GM19397 (cell line): ENCODE measurements at regions not wholly inside any gene's neighbourhood (a gene's known extent, or its start where the extent isn't known, plus 50 kb on each side); places are given as distances from the start of the nearest gene placed in this dataset.
"Not testable (repeated sequence)": the region's sequence is repeated elsewhere in the genome, so short reads cannot be mapped to it uniquely, and the experiment has no call there.

ENCODE experiments used
- ATAC-seq: cut with Tn5 transposase; IDR thresholded peaks from one replicate; pipeline ENCODE4 v1.9.1; 2021; ENCODE audit warnings: mild to moderate bottlenecking, moderate library complexity; ENCODE audit not compliant: unreplicated experiment

DNA sequence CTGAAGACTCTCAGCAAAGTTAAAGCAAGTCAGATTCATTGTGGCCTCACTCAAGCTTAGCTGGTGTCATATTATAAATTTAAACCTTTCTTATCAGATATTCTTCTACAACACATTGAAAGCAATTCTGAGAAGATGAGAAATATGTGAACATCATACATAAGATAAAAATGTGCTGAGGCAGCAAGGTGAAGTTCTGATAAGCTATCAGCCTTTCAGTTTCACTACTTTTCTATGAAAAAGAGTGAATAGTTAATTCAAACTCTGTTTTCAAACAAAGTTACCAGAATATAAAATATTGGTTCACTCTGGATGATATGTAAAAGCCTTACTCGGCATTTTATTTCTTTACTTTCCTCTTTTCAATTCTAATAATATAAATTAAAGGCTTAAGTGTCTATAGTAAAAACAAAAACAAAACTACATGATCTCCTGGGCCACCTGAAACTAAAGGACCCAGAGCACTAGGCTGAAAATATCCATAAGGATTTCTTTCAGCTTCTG lies 824.4 kb downstream of the MTRR start:
- ATAC-seq = no peak

DNA sequence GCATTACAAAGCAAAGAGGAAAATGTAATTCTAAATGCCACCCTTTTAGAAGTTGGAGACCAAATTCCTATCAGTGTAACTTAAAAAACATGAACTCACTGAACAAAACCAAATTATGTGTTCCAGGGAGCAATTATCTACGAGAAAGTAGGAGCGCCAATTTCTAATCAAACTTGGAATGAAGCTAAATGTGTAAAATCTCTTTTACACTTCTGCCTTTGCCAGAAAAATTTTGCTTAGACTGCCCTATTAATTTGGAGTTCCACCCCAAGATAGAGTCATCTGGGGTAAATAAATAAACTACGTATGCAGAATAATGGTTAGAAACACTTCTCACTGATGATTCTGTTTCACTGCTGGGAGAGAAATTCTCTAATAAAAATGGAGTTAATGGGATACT lies 825.6 kb downstream of the MTRR start:
- no peak for ATAC-seq

DNA sequence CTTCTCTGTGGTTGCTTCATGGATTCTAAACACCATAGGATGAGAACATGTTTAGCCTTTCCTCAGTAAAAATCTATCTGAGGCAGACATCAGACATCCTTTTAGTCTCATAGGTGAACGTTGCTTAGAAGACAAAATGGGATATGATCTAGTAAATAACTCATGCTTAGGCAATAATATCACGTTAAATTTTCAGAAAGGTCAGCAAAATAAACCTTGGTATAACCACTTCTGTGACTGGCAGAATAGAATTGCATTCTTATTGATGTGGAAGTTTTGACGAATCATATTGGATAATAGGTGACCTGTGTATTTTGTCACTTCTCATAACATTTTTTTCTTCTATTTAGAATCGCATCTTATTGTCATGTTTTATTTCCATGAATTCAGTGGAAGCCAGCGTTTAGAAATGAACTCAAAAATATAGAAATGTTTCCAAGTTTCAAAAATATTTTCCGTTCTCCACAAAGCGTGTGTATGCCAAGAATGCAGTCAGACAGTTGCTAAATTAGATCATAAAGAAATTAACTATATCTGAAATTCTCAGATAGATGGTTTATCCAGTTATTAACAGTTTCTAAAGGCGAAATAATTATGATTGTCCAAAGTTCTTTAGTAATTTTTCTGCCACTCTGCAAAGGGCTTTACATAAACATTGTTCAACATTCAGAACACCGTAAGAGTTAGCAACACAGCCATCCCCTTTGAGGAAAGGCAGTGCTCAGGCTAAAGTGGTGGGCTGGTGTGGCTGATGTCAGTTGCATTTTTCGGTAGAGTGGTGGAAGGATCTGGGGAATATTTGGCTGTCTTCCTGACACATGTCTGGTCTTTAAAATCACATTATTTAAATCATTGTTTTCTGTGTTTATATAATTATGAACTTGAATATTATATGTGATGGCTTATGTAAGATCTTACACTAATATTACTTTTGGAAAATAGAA lies 827.2 kb downstream of the MTRR start:
- no peak for ATAC-seq

DNA sequence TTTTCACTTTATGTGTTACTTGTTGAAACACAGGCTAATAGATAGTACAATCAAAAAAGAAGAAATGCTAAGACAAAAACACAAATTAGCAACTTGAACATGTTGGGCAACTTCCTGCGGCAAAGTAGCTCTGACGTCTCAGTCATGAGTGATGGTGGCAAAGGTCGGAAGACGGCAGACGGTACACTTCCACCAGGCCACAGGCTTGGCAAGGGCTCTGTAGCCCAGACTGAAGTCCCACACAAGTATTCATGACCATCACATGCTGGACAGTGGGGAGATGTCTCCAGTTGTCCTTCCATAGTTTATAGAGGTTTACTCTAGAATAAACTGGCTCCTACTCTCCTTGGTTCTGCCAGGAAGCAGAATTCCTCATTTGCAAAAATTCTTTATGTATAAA lies 831.3 kb downstream of the MTRR start:
- no peak for ATAC-seq

DNA sequence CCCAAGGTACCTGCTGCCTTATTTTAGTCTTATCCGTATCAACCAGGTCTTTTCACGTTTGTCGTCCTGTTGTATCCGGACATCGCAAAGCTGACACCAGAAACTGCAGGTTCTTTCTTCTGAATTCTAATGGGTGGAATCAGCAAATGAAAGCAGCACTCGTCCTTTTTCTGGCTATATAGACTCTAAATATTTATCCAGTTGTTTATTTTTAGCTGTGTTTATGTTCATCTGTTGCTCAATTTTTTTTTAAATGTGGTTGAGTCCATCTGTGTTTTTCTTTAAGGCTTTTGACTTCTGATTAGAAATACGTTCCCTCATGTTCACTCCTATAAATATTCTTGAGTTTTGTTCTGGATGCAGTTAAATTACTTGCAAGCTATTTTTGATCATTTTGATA lies 831.7 kb downstream of the MTRR start:
- no peak for ATAC-seq

DNA sequence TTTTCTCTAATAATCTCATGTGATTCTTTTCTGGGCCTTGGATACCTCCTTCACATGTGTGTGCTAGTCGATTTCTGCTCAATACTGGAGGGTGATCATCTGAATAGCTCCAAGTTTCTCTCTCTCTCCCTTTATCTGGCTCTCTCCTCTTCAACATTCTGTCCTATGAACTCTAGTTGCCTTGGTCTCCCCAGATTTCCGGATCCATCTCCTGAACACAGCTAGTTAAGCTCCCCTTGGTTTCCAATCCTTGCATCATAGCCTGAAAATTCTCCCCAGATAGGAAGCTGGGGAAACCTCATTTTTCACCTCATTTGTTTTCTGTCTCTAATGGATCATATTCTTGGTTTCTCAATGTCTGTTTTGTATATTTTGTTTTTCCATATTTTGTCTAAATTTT lies 832.3 kb downstream of the MTRR start:
- no peak for ATAC-seq

DNA sequence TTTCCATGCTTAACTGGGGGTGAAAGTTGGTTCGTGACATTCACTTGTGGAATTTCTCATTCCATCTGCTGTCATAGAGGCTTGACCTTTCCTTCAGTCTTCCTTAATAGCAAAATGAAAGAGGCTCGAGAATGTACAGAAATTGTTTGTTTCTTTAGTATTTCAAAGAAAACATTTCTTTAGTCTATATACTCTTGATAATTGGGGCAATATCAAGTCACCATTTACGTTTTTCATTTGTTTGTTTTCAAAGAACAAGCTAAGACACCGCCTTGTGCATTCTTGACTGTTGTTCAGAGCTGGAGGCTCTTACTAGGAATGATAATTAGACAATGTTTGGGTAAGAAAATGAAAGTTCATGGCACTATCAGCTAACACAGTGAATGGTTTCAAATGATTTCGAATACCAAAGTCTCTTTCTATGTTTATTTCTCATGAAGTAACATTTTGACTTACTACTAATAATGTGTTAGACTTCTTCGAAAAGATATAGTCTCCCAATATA lies 835.4 kb downstream of the SEMA5A start:
- ATAC-seq = no peak

DNA sequence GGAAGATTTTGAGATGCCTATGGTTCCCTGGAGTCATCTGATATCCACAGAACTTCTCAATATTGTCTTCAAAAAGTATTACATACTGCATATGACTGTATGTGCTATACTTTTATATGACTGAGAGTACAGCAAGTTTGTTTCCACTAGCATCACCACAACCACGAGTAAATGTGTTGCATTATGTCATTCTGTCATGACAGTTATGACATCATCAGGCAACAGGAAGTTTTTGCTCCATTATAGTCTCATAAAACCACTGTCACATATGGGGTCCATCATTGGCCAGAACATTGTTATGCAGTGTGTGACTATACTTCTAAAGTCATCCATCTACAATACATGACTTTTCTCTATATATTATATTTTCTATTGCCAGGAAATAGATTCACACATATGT lies 831.7 kb downstream of the SEMA5A start:
- no peak for ATAC-seq

DNA sequence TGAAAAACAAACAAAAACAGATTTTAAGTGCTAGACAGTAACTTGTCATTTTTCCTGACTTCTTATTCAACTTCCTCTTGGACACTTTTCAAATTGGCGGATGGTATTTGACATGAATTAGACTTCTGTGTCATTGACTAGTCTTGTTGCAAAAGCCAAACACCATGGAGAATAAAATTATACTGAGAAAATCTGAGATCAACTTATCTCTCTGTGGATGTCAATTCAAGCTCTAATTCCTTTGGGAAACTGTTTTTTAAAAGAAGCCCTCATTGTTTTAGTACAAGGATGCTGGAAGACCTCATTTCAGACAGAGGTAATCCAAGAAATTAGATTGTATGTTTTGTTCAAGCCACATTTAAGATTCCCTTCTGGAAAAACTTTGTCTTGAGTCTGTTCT lies 831.0 kb downstream of the SEMA5A start:
- no peak for ATAC-seq

DNA sequence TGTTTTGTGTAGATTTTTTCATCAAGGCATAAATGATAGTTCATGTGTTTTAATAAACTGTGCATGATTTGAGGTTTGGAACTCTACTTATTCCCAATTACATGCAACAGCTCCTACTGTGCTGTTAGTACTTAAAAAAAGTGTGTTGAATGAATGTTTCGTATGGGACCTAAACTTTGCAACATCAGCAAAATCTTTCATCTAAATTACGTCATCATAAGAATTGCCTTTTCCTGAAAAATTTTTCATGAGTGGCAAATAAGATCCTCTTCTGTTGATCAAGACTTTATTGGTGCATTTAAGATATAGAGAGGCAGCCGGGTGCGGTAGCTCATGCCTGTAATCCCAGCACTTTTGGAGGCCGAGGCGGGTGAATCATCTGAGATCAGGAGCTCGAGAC lies 826.1 kb downstream of the SEMA5A start:
- no peak for ATAC-seq

DNA sequence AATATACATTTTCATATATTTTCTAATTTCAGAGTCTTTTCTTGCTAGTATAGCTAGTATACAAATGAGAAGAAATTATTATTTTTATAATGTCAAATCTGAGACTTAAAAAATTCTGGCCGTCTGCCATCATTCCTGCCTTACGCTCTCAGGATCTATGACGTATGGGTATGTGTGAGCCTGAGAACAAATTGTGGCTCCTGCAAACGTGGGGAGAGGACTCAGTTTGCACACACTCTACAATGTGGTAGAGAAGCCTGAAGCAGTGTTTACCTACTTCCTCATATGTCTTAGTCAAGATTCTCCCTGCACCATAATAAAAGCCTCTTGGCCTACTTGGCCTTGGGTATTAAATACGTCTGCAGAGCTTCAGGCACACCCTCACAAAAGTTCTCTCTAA lies 825.4 kb downstream of the SEMA5A start:
- ATAC-seq = no peak

DNA sequence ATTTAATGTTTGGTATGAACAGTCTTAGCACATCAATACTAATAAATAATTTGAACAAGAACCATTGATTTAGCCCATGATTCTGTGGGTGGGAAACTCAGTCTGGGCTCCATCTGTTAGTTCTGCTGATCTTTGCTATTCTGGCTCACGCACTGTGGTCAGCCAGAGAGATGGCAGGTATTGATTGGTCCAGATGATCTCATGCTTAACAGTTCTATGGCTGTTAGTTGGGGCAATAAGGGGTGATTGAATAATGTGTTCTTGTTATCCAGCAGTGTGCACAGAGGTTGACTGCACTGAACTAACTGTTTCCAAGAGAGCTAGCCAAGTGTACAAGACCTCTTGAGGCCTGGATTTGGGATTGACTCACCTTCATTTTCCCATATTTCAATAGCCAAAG lies 824.3 kb downstream of the SEMA5A start:
- no peak for ATAC-seq

DNA sequence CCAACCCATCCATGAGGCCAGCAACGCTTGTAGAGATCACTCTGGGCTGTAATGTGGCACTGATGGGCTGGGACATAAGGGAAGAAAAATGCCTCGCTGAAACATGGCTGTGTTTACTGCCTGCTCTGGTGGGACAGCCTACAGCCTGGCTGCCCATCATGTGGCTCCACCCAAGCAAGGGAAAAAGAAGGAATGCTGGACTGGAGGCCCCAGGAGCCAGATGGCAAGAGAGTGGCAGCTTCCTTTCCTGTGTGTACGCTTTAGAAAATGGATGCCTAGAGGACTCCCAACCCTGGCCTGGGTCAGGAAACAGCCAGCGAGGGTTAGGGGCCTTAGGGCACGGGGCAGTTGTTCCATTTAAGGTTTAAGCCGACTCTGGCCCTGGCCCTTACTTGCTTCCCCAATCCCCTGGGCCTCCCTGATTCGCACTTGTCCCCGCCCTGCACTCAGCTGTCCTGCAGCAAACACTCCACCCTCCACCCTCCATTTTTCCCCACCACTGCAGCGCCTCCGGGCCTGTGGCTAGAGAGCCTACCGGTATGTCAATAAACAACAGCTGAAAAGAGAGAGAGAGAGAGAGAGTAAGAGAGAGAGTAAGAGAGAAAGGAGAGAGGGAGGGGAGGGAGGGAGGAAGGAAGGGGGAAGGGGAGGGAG lies 819.4 kb downstream of the SEMA5A start:
- ATAC-seq = no peak

DNA sequence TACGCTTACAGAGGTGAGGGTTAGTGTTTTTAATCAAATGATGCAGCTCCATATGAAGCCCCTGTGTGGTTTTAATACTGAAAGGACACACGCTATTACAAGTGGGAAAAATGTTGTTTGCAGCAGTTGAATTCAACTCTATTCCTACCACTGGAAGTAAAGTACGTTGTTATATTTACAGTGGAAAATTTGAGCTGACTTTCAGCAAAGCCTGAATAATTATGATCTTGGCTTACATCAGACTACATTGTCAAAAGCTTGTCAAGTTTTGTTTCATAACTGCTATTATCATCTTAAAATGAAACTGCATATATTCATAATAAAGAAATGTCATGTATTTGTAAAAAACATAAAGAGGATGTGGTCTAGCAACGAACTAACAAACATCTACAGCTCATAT lies 818.5 kb downstream of the SEMA5A start:
- ATAC-seq = no peak

DNA sequence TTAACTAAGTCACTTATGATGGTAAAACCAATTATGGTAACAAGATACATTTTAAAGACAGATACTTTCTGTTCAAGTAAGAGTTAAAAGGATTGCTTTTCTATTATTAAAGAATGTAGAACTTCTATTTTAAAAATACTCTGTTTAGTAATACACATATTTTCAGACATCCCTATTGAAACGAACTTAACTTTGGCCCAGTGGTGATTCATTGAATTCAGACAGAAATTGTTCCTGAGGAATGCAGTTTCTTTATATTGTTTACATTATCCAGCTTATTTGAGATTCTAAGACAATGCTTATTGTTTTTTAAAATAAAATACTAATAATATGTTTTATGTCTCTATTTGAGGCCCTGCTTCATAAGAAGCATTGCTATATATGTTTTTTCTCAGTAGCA lies 816.4 kb downstream of the SEMA5A start:
- ATAC-seq = no peak

DNA sequence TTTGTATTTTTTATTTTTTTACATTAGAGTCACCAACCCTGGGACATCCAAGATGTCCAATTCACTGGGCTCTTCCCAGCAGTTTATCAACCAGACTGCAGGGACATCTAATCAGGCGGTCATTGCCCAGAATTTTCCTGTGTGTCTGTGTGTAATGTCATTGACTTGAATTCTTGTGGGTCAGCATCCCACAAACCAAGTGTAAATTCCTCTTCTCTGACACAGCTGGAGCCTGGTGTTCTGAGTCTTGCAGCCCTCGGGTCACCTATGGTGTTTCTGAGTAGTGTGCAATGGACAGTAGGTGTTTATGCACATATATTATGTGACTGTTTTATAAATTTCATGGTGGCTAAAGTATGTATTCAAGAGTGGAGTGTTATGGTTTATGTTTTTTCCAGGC lies 815.7 kb downstream of the SEMA5A start:
- no peak for ATAC-seq

DNA sequence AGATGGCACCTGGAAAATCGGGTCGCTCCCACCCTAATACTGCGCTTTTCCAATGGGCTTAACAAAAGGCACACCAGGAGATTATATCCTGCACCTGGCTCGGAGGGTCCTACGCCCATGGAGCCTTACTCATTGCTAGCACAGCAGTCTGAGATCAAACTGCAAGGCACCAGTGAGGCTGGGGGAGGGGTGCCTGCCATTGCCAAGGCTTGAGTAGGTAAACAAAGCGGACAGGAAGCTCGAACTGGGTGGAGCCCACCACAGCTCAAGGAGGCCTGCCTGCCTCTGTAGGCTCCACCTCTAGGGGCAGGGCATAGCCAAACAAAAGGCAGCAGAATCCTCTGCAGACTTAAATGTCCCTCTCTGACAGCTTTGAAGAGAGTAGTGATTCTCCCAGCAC lies 814.8 kb downstream of the SEMA5A start:
- not testable (repeated sequence) for ATAC-seq

DNA sequence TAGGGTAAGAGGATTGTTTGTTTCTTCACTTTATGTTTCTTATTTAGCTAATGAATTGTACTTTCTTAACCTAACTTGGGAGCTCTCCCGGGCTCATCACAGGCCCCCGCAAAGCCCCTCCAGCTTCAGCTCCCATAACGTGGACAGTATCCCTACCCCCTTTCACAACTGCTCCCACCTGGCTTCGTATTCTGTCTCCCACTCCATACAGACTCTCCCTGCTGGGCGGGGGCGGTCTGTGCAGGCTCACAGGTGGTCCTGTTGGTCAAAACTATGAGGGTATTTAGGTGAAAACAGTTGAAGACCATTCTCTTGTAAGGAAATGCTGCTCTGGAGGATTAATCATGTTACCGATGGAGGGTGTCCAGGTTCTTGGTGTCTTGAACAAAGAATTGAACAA lies 805.3 kb downstream of the SEMA5A start:
- ATAC-seq = no peak

DNA sequence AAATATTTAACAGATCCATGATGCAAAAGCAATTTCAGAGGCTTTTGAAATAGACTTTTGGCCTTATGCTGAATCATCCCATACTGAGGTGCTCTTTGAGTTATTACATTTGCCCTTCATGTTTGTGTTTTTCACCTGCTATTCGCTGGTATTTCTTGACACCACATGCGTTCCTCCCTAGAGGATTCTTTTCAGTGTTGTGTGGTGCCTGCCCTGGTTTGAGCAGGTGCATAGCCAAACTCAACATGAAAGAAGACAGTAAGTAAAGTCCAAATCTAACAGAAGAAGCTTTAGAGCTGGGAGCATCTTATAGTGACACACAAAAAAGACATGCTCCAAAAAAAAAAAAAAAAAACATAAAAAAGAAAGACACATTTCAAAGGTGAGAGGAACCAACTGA lies 796.3 kb downstream of the SEMA5A start:
- no peak for ATAC-seq

DNA sequence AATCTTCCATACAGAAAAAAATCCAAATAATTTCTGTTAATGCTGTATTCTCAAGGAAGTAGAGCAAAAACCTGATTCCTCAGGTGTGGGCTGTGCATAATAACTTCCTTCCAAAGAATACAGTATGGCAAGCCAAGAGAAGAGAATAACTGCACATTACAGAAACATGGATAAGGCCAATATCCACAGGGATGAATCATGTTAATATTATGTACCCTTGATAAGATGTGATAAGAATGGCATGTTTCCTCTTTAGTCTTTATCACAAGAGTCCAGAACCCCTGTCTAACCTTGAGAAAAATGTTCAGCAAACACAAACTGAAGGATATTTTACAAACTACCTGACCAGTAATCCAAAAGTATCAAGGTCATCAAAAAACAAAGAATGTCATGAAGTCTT lies 795.8 kb downstream of the SEMA5A start:
- ATAC-seq = no peak

DNA sequence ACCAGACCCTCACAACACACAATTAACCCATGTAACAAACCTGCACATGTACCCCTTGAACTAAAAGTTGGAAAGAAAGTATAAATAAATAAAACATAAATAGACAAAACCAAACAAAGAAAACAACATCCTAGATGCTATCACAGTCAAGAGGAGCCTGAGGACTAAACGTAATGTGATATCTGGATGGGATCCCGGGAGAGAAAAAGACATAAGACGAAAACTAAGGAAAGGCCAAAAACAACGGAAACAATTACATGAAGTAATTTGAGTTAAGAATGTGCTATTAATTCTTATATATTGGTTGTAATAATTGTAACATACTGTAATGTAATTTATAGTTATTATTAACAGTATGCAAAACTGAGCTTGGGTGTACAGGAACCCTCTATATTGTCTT lies 793.9 kb downstream of the SEMA5A start:
- no peak for ATAC-seq

DNA sequence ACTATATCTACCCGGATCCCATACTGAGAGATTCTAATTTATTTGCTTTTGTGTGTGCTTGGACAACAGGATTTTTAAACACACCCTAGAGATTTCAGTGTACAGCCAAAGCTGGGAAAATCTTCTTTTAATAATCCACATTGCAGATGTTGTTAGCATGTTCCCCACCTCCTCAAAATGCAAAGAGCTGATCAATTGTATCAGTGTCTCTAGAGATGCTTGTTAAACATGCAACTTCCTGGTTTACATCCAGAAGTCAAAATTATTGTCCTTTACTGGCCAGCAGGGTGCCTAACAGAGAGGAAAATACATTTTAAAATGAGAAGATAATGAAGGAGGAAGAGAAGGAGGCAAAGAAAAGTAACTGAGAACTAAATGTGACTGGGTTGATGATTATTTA lies 793.3 kb downstream of the SEMA5A start:
- ATAC-seq = no peak
